NAMALWA (cell line): ENCODE measurements at regions not wholly inside any gene's neighbourhood (a gene's known extent, or its start where the extent isn't known, plus 50 kb on each side); places are given as distances from the start of the nearest gene placed in this dataset.
"Not testable (repeated sequence)": the region's sequence is repeated elsewhere in the genome, so short reads cannot be mapped to it uniquely, and the experiment has no call there.

Experiments
- DNase-seq: peaks from one replicate; pipeline ENCODE4 v3.0.0-alpha.2; 2015; ENCODE audit warnings: low spot score

DNA sequence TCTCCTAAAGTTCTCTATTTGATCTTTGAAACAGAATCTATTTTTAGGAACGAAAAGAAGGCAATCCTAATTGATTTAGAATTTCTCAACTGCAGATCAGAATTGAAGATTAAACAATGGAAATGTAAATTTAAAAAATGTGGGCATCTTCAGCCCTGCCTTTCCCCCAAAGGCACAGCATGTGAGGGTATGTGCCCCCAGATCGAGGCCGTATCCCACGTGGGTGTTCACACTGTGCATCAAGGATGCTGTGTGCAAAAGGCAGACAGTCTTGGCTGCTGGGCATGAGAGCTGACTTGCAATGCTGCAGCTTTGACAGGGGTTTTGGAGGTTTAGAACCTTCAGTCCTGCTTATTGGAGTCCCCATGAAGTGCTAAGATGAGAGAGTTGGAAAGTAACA is 346.3 kb downstream of the VRK1 start:
- DNase-seq = no peak

DNA sequence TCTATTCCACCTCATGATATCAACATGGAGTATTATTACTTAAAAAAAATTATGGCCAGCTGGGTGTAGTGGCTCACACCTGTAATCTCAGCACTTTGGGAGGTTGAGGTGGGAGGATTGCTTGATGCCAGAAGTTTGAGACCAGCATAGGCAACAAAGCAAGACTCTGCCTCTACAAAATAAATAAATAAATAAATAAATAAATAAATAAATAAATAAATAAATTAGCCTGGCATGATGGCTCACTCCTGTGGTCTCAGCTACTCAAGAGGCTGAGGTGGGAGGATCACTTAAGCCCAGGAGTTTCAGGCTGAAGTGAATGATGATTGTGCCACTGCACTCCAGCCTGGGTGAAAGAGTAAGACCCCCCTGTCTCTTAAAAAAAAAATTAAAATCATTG is 350.8 kb downstream of the VRK1 start:
- not testable (repeated sequence) for DNase-seq

- no peak for DNase-seq
These were observed 352.6 kb downstream of the VRK1 start for GRCh38 chr14:97149775-97150174.

DNA sequence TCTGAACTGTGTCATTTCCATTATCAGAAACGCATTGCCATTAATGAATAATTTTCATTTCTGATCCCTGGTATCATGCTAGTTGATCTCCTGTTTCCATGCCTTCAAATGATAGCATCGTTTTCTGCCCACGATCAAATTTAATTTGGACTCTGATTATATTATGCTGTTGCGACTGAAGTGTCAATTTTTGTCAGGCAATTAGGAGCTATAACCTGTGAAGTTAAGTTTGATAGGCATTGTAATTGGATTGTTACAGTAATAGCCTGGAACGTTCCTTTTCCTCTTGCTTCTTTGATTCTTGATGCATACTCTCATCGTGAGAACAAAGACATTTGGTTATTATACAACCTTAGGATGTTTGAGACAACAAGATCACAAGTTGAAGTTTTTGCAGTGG is 356.3 kb downstream of the VRK1 start:
- DNase-seq = no peak

DNA sequence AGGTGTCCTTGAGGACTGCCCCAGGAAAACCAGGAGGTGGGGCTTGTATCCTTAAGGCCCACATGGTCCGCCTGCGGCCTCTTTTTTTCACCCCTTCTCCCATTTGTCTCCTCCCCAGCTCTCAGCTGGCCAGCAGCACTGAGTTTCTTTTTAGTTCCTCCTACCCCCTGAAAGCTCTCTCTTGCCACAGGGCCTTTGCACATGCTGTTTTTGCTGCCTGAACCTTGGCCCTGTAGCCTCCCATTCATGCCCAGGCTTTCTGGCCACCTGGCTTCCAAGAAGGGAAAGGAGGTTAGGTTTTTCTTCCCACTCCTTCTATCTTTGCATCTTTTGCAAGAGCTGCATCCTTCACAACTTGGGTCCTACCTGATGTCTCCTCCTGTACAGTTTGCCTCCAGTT is 358.1 kb downstream of the VRK1 start:
- DNase-seq = no peak

DNA sequence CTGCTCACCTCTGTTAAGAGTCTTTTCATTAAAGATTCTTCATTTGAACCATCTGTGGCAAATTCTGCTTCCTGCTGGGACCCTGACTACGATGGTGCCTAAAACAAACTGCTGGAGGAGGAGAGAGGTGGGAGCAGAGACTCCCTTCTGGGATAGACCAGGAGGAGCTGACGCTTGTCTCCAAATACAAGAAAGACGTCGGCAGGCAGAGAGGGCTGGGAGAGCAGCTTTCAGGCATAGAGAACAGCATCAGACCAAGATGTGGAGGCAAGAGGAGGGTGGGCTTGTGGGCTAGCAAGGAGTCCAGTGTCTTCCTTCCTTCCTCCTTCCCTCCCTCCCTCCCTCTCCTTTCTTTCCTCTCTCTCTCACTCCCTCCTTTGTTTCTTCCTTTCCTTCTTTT is 358.6 kb downstream of the VRK1 start:
- DNase-seq = no peak

DNA sequence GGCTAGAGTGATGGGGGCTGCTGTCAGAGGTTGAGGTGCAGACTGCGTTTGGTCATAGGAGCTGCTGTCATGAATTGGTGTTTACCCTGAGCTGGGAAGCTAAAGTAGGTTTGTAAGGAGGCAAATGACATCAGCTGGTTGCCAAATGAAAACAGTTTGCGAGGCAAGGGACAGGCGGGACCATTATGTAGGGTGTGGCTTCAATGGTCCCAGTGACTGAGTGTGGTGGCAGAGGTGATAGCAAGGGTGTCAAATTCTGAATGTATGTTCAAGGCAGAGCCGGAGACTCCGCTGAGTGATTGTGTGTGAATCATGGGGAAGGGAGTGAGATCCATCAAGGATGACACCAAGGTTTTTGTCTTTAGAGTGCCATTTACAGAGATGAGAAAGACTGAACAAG is 359.5 kb downstream of the VRK1 start:
- DNase-seq = no peak

GRCh38 chr14:97158102-97158501 is 360.9 kb downstream of the VRK1 start:
- DNase-seq = no peak

DNA sequence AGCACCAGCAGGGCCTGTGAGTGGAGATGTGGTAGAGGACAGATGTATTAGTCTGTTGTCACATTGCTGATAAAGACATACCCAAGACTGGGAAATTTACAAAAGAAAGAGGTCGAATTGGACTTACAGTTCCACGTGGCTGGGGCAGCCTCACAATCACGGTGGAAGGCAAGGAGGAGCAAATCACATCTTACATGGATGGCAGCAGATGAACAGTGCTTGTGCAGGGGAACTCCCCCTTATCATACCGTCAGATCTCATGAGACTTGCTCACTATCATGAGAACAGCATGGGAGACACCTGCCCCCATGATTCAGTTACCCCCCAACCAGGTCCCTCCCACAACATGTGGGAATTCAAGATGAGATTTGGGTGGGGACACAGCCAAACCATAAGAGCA is 361.9 kb downstream of the VRK1 start:
- no peak for DNase-seq

DNA sequence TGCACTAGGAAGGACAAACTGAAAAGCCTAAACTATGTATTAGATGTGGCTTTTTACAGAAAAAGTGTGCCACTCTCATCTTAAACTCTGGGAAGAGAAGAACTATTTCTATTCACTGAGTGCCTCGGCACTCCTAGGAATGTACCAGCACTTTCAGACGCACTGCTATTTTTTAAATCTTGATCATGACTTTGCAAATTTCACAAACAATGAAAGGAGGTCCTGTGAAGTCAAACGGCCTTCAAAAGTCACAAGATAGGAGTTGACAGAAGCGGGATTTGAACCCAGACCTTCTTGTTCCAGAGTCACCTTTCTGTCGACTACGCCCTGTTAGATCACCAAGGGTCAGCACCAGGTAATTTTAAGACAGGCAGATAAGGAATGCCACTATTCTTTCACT is 365.4 kb downstream of the VRK1 start:
- no peak for DNase-seq

DNA sequence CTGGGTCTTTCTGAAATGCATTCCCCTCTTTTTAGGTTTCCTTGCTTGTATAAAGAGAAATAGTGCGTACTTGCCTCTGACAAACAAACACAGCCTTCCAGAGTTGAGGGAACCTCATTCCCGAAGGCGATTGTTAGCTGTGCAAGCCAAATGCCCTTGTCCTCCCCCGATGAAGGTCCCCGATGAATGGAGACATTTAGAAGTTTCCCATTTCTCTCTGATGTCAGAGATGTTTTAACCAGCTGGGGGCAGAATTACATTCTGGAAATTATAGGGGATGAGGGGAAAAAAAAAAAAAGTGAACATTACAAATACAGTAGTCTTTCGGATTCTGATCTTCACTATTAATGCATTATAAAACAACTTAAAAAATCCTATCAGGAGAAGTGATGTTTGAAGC is 366.8 kb downstream of the VRK1 start:
- no peak for DNase-seq

DNA sequence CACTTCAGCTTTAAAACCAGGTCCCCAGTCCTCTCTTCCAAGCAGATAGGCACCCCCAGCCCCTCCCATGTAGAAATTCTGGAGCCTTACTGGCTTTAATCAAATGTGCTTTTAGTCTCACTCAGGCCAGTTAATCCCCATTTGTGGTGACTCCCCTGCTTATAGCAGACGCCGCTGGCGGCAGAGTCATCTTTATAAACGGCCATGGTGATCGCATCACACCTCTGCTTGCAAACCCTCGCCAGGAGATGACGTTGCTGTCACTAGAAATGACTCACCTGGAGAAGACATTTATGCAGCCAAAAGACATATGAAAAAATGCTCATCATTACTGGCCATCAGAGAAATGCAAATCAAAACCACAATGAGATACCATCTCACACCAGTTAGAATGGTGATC is 369.3 kb downstream of the VRK1 start:
- DNase-seq = no peak

DNA sequence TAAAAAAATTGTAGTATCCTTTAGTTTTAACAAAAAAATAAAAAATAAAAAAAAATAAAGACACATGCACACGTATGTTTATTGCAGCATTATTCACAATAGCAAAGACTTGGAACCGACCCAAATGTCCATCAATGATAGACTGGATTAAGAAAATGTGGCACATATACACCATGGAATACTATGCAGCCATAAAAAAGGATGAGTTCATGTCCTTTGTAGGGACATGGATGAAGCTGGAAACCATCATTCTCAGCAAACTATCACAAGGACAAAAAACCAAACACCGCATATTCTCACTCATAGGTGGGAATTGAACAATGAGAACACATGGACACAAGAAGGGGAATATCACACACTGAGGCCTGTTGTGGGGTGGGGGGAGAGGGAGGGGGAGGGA is 370.4 kb downstream of the VRK1 start:
- not testable (repeated sequence) for DNase-seq

DNA sequence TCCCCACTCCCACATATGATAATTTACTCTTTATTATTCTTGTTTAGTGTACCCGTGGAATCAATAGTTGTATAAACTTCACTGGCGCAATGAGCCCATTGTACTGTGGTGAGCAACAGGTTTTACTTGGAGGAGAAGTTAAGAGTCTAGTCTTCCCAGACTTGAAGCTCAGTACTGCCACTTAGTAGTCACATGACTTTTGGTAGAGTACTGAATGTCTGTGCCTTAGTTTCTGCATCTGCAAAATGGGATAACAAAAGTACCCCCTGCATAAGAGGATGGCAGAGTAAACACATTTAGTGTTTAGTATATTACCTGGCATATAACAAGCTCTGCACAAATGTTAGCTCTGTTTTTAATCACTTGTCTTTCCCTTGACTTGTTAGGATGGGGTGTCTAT is 375.5 kb downstream of the VRK1 start:
- DNase-seq = no peak

GRCh38 chr14:97177016-97177415 is 379.8 kb downstream of the VRK1 start:
- DNase-seq = peak; percentile 62

DNA sequence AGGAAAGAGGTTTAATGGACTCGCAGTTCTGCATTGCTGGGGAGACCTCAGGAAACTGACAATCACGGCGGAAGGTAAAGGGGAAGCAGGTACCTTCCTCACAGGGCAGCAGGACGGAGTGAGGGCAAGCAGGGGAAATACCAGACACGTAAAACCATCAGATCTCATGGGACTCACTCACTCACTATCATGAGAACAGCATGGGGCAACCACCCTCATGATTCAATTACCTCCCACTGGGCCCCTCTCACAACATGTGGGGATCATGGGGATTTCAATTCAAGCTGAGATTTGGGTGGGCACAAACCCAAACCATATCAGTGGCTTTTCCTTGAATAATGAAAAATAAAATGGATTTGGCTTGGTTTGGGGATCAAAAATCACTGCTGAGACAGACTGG is 380.5 kb downstream of the VRK1 start:
- peak; percentile 6 for DNase-seq

- no peak for DNase-seq
These were observed 381.6 kb downstream of the VRK1 start for GRCh38 chr14:97178781-97179180.

- no peak for DNase-seq
These were observed 382.4 kb downstream of the VRK1 start for GRCh38 chr14:97179573-97179972.

- DNase-seq = no peak
These were observed 383.4 kb downstream of the VRK1 start for GRCh38 chr14:97180304-97181200.

DNA sequence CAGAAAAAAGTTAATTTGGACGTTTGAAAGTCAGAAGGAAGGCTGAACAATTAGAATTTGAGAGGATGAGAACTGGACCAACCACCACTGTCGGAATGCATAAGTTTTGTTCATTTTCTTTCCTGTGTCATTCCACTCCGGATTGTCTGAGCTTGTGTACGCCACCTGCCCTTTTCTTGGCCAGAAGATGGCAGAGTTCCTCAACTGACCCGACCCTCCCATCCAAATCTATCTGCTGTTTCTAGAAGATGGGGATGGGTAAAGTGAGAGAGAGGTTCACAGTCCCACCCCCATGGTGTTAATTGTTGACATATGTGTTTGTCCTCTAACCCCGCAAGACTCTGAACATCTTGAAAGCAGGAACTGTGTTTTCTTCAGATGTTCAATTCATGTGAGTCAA is 388.0 kb downstream of the VRK1 start:
- peak; percentile 19 for DNase-seq

GRCh38 chr14:97187916-97188315 is 390.7 kb downstream of the VRK1 start:
- DNase-seq = no peak

- DNase-seq = no peak
These were observed 399.2 kb downstream of the VRK1 start for GRCh38 chr14:97196336-97196735.

DNA sequence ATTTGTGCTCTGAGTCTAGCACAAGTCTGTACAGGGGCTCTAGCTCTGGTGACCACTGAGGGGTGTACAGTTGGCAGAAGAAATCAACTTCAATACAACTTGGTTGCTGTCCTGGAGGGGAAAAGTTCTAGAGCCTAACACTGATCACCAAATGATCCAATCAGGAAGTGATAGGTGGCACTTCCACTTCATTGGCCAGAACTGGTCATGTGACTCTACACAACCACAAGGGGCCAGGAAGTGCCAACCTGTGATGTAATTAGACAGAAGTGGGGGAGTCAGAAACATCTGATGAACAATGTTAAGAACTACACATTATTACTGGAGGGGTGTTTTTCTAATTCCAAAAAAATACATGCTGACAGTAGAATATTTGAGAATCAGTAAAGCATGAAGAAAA is 401.6 kb downstream of the VRK1 start:
- peak; percentile 73 for DNase-seq

GRCh38 chr14:97200245-97200644 is 403.1 kb downstream of the VRK1 start:
- DNase-seq = no peak
